GM18519 (cell line): ENCODE measurements at regions not wholly inside any gene's neighbourhood (a gene's known extent, or its start where the extent isn't known, plus 50 kb on each side); places are given as distances from the start of the nearest gene placed in this dataset.
"Not testable (repeated sequence)": the region's sequence is repeated elsewhere in the genome, so short reads cannot be mapped to it uniquely, and the experiment has no call there.

Source experiments
- ATAC-seq: cut with Tn5 transposase; IDR thresholded peaks from one replicate; pipeline ENCODE4 v1.9.1; 2021; ENCODE audit warnings: mild to moderate bottlenecking, moderate library complexity; ENCODE audit not compliant: unreplicated experiment, low FRiP score

DNA sequence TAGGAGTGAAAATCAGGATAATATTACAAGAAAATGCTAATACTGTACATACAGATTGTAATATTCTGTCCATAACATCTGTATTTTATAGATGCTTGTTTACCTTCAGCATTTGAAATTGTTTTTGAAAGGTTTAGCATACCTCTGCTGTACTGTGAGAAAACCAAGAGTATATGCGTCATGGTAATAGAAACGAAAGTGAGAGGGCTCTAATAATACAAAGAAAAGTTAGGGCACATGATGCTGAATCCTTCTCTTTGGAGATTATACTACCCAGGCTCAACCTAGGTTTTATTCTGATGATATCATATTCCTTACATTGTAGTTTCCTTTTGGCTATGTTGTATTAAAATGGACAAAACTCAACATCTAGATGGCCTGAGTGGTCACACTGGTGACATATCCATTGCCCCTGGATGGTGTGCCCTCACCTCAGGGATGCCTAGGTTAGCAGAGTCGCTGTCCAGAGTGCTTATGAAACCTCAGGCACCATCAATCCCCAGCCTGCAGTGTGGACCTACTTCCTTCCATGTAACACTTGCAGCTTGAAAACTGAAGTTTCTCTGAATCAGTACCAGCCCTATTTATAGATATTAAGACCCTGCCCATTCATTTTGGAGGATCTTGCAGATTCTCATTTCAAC lies 253.7 kb downstream of the KCTD12 start:
- ATAC-seq, result no peak

GRCh38 chr13:76630629-76631230 lies 255.5 kb downstream of the KCTD12 start:
- no peak for ATAC-seq

DNA sequence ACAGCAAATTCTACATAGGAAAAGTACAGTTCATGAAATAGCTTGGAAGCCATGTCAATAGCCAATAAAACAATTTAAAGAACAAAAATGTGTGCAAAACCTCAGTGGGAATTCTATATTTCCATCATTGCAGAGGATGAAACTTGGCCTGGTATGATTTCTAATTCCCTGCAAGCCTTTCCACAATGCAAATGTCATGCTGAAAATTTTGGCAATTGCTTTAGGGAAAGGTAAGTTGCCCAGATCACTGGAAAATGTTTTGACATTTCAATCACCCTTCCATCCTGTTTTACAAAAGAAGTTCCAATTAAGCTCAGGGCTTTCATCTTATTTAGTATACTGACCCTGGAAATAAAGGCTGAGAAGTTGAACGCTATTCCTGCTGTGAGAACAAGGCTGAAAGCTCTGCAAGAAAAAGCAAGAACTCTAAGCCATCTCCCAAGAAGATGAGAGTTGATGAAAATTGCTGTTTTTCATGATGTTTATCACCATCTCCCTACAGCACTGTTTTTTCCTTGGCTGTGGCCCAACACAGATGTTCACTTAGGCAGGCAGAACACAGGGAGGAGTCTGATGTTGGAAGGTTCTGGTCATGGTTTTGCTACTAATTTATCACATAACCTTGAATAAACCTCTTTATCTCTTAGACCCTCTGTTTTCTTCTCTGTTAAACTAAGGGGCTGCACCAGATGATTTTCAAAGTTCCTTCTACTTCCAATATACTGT lies 263.7 kb downstream of the KCTD12 start:
- no peak for ATAC-seq

GRCh38 chr13:76621705-76622104 lies 264.5 kb downstream of the KCTD12 start:
- ATAC-seq, result no peak

- ATAC-seq, result no peak
Observed at GRCh38 chr13:76620036-76620435, 266.2 kb downstream of the KCTD12 start.

GRCh38 chr13:76619631-76620030 lies 266.6 kb downstream of the KCTD12 start:
- ATAC-seq, result no peak

DNA sequence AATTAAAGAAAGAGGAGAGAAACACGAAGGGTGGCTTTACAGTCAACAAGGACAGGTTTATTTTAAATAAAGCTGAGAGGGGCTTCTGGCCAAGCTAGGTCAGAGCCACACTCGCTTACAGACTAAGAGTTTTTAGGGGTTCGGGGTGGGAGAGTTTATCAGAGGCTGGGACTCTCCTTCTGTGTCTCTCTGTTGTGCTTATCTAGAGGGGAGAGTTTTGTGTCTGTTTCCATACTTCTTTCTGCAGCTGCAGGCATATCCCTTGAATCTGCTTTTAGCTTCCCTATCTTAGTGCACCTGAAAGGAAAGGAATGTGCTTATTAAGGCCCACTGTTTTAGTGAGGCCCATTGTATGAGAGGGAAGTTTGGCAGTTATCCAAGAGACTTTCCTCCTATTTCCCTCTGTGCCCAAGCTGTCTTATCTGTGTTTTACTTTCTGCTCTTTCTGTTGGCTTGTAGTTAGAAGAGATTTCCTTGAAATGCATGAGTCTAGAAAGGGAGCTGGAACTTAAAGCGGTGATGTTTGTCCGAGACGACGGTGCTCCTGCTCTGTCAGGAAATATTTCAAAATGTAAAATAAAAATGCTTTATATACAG lies 275.3 kb downstream of the KCTD12 start:
- ATAC-seq, result no peak

- no peak for ATAC-seq
Observed at GRCh38 chr13:76609643-76610042, 276.6 kb downstream of the KCTD12 start.

DNA sequence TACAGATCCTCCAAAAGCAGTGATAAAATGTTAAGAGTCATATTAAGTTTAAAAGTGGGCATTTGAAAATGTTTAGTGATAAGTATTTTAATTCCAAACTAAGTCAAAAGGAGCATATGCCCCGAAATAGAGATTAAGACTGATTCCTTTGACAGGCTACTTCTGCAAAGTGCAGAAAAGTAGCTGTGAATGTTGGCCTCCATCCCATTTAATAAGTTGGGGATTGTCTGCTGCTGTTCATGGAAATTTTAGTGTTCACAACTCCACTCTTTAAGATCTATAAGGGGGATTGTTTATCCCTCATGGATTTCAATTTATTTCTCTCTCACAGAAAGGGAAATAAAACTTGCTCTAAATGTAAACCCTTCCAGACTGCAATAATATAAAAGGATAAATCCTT lies 278.3 kb downstream of the KCTD12 start:
- no peak for ATAC-seq

GRCh38 chr13:76600081-76600480 lies 286.1 kb downstream of the KCTD12 start:
- no peak for ATAC-seq

DNA sequence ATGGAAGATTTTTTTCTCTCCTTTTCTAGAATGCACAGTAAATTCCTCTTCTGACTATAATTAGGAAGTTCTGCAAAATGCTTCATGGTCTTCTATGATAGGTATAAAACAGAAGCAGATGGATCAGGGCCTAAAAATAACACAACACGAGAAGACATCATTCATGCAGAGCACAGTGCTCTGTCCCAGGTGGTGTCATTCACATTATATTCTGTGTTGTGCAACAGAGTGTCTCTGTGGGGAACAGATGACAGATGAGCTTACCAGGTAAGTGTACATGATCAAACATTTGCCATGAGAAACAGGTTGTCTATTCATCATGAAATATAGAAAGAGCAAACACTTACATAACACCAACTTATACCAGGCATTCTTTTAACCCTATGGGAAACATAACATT lies 288.3 kb downstream of the KCTD12 start:
- ATAC-seq, result no peak

GRCh38 chr13:76596216-76596615 lies 290.0 kb downstream of the KCTD12 start:
- ATAC-seq, result no peak

DNA sequence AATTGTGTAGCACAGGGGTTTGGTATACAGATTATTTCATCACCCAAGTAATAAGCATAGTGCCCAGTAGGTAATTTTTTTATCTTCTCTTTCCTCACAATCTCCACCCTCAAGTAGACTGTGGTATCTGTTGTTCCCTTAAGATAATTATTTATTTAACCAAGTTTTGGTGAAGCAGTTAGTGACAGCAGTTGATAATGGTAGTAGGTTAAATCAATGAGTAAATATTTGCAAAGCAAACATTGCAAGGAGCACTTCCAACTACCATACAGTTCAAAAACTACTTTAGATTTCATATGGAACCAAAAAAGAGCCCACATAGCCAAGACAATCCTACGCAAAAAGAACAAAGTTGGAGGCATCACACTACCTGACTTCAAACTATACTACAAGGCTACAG lies 291.8 kb downstream of the KCTD12 start:
- ATAC-seq, result no peak

GRCh38 chr13:76586842-76587241 lies 299.4 kb downstream of the KCTD12 start:
- ATAC-seq, result no peak

DNA sequence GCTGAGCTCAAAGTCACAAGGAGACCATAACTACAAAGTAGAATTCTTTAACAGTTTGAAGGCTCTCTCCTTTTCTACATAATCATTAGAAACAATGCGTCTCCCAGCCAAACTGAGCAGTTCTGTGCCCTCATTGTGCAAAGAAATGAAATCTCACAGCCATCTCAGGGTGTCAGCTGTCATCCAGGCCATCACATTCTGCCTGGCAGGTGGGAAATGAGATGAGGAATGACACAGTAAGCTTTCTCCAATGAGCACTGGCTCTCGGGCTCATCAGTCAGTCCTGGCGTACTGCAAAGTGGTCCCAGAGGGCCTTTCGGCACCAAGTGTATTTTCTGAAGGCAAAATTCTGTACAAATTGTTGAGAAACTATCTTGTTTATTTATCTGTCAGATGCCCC lies 306.5 kb downstream of the KCTD12 start:
- ATAC-seq, result no peak

DNA sequence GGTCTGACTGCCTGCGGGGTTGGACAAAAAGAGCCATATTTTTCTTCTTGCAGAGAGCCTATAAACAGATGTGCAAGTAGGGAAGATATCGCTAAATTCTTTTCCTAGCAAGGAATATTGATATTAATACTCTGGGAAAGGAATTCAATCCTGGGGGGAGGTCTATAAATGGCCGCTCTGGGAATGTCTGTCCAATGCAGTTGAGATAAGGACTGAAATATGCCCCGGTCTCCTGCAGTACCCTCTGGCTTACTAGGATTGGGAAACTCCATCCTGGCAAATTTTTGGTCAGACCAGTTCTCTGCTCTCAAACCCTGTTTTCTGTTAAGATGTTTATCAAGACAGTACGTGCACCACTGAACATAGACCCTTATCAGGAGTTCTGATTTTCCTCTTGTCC lies 310.6 kb downstream of the KCTD12 start:
- not testable (repeated sequence) for ATAC-seq

- ATAC-seq, result no peak
Observed at GRCh38 chr13:76570510-76570971, 315.7 kb downstream of the KCTD12 start.

- ATAC-seq, result no peak
Observed at GRCh38 chr13:76556627-76557026, 329.6 kb downstream of the KCTD12 start.

- ATAC-seq, result no peak
Observed at GRCh38 chr13:76552807-76553206, 333.4 kb downstream of the KCTD12 start.

DNA sequence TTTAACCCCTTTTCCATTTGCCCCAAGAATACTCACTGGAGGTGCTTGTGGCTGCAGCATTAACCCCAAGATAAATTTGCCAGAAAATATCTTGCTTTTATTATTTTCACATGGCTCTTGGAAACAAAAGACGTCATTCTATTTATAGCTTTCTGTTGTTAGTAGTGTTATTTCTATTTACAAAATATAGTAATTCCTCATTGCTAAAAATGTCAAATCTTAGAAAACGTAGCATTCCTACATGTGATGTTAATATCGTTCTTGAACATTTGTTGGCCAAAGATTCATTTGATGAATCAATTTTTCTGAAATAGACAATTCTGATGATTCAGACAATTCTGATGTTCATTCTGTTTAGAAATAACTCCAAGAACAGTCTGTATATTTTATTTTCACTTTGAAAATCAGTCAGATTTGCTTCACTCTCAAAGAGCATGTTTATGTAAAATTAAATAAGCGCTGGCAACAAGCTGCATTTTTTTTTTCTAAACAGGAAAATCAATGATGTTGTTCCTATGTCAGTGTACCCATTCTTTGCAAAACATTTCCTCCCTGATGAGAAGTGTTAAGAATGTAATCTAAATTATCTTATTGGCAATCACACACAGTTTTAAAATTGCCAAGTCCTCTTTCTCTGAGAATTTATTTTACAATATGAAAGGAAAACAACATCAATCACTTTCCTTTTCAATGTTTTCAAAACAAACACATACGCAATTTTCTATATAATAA lies 334.0 kb downstream of the KCTD12 start:
- ATAC-seq, result no peak

- ATAC-seq, result no peak
Observed at GRCh38 chr13:76542176-76542575, 344.0 kb downstream of the KCTD12 start.
